GM13976 (cell line): ENCODE measurements at regions not wholly inside any gene's neighbourhood (a gene's known extent, or its start where the extent isn't known, plus 50 kb on each side); places are given as distances from the start of the nearest gene placed in this dataset.

Experiments
- DNase-seq: peaks from one replicate; pipeline ENCODE4 v3.0.0; 2012; ENCODE audit warnings: low spot score
- in situ Hi-C: fragments of 300-500 bp; cut with MboI; formaldehyde crosslinking; loops from one replicate; pipeline ENCODE4 v1.12.0; 2022; ENCODE audit warnings: low sequenced_read_pairs, mixed read lengths, inconsistent platforms; ENCODE audit not compliant: unreplicated experiment
- TF ChIP-seq, protein P1 (sequence below): IDR thresholded peaks from 2 replicates; pipeline ENCODE4 v1.5.1; 2012; ENCODE audit warnings: borderline replicate concordance, mild to moderate bottlenecking; ENCODE audit not compliant: insufficient read depth; ENCODE audit errors: extremely low read depth, missing control alignments, control extremely low read depth

DNA sequence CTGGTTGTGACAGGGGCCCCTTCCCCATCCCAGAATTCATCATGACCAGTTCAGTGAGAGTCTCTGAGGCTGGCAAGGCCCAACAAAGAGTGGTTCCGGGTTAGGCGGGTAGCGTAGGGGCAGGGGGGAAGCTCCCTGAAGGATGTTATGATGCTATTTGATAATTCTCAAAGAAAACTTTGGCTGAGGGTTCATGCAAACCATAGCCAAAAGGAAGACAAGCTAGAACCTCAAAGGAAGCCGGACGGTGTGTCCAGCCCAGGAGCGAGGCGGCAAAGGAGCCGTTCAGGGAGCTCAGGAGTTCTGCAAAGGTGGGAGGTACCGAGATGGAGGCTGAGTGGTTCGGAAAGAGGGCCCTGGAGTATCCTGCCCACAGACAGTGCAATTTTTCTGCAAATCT lies 226.8 kb upstream of the RAB6C start:
- in situ Hi-C loops, result no loop called here
- no peak for DNase-seq
- TF ChIP-seq, protein P1, sequence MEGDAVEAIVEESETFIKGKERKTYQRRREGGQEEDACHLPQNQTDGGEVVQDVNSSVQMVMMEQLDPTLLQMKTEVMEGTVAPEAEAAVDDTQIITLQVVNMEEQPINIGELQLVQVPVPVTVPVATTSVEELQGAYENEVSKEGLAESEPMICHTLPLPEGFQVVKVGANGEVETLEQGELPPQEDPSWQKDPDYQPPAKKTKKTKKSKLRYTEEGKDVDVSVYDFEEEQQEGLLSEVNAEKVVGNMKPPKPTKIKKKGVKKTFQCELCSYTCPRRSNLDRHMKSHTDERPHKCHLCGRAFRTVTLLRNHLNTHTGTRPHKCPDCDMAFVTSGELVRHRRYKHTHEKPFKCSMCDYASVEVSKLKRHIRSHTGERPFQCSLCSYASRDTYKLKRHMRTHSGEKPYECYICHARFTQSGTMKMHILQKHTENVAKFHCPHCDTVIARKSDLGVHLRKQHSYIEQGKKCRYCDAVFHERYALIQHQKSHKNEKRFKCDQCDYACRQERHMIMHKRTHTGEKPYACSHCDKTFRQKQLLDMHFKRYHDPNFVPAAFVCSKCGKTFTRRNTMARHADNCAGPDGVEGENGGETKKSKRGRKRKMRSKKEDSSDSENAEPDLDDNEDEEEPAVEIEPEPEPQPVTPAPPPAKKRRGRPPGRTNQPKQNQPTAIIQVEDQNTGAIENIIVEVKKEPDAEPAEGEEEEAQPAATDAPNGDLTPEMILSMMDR, result no peak

DNA sequence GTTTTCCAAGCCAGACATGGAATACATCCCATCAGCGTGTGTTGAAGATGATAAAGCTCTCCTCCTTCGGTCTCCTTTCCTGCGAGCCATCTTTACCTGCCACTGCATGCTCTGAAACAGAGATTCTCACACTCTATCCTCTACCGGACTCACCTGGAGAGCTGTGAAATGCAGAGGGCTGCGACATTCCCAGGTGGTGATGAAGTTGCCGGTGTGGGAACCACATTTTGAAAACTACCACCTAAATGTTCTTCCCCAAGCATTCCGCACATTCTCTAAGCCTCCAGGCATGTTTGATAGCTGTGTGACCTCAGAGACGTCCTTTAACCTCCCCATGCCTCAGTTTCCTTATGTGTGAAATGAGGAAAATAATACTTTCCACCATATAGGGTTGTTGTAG lies 226.2 kb upstream of the RAB6C start:
- TF ChIP-seq, protein P1, result no peak
- DNase-seq, result no peak
- in situ Hi-C loops, result no loop called here

DNA sequence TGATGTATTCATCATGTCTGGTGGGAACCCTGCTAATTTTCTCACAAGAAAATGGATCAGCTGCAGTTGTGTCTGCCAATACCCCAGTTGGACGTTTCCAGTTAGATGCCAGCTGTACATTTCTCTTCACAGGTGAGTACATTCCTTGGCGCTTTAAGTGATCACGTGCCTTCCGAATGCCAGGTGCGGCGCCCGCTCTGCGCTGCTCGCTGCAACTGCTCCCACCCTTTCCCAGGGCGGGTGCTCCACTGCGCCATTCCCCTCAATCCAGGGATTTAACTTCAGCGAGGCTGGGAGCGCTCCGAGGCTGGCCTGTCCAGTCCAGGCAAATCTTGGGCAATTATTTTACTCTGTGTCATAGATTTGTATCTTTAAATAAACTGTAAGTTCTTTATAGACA lies 225.0 kb upstream of the RAB6C start:
- in situ Hi-C loops, result no loop called here
- DNase-seq, result no peak
- TF ChIP-seq, protein P1, result no peak

DNA sequence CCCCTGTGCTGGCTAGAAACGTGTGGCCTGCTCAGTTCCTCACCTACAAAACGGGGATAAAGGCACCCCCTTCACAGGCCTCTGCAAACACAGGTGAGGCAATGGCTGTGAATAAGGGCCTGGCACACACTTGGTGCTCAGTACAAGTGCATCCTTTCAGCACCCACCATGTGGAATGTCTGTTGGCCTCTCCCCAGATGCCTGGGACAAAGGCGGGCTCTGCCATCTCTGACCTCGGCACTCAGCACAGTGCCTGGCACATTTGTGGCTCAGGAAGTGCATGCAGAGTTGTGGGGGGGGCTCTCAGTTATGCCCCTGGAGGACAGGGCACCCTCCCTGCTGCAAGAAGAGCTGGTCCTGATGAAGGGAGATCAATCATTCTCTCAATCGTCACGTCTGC lies 224.6 kb upstream of the RAB6C start:
- in situ Hi-C loops, result no loop called here
- DNase-seq, result no peak
- TF ChIP-seq, protein P1, result no peak

DNA sequence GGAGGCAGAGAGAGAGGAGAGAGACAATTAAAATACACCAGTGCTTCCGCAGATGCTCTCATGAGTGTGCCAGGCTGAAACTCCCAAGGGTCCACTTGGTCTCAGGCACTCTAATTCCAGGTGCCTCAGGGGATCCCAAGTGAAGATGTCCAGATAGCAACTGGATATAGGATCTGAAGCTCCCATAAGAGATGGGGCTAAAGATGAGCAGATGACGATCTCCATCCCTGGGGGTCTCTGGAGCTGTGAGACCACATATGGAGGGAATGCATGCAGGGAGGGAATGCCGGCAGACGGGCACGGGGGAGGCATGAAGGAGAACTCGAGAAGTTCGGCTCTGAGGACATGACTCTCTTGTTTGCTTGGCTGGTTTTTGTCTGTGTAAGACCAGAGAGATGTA lies 223.7 kb upstream of the RAB6C start:
- DNase-seq, result no peak
- TF ChIP-seq, protein P1, result no peak
- in situ Hi-C loops, result no loop called here

DNA sequence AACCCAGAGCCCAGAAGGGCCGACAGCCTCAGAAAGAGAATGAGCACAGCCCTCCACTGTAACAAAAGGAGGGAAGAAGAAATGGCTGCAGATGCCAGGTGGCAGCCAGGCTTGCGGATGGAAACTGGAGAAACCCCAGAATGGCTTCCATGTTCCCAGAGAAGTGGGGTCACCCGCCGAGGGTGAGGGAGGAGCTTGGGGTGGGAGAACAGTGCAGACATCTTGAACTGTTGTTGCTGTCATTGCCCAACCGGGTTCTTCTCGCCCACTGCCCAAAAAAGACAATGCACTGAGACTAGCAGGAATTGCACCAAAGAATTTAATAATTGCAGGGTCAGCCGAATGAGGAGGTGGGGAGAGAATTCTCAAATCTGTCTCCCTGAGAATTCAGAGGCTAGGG lies 223.2 kb upstream of the RAB6C start:
- in situ Hi-C loops, result no loop called here
- DNase-seq, result no peak

More for the DNA sequence above, 223.2 kb upstream of the RAB6C start:
- TF ChIP-seq, protein P1, result no peak
